ENCODE measurements at regions not wholly inside any gene's neighbourhood (a gene's known extent, or its start where the extent isn't known, plus 50 kb on each side); places are given as distances from the start of the nearest gene placed in this dataset.

DNA sequence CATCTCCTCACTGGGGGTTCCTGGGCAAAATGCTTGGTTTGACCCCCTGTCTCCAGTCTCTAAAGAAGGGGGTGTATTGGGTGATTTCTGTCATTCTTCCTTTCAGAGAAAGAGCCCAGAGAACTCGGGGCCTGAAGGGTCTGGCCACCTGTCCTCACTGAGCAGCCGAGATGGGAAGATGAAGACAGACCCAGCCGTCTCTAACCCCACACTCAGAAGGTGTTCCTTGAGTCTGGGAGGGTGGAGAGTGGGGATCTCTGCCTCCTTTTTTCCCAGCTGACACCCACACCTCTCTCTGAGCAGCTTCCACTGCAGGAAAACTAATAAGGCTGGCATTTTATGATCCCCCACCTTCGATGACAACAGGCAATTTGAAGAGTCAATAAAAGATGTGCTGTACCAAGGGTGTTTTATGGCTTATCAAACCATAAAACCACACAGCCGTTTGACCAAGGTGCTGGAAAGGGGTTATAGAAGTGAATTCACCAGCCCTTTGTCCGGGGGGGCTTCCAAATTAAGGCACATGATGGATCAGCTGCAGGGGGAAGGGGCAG is 213.8 kb downstream of the SMAD2 start:
- intact Hi-C loops (cut with micrococcal nuclease), result no loop called here
- Histone ChIP-seq H2AFZ (replicated peaks; ENCODE audit: low read length, poor library complexity) (no peak overlapping the region), H3K27ac (ENCODE audit: insufficient read depth, low read length) (no peak overlapping the region), H4K20me1 (ENCODE audit: insufficient read depth, low read length) (no peaks in the 10 kb centered on the region), H3K9me1 (ENCODE audit: insufficient read depth, low read length) (no peaks in the 10 kb centered on the region), H3K4me2 (ENCODE audit: low read depth, low read length) (no peak overlapping the region), H4K91ac (ENCODE audit: insufficient read depth, low read depth, low read length) (no peak overlapping the region), H3K79me1 (ENCODE audit: low read depth in 1 of 2, low read length in 2 of 2) (no peaks in the 10 kb centered on the region), H3K36me3 (ENCODE audit: control insufficient read depth, insufficient read depth, low read length) (no peaks in the 10 kb centered on the region), H4K8ac (ENCODE audit: low read depth in 2 of 2, low read length in 2 of 2) (no peak overlapping the region), H3K27me3 (ENCODE audit: control insufficient read depth, insufficient read depth, low read length) (no peaks in the 10 kb centered on the region), H2BK20ac (ENCODE audit: low read depth, low read length) (no peak overlapping the region), H3K56ac (ENCODE audit: extremely low read depth, insufficient read depth, low read length) (no peak overlapping the region), H3K4me3 (ENCODE audit: insufficient read depth, low read depth, low read length) (no peak overlapping the region), H3K9ac (ENCODE audit: low read depth, low read length) (no peak overlapping the region), H3K23ac (ENCODE audit: low read depth, low read length) (no peak overlapping the region), H3K4me1 (ENCODE audit: control insufficient read depth, insufficient read depth, low read length) (no peaks in the 10 kb centered on the region), H2BK120ac (ENCODE audit: low read depth, low read length) (no peak overlapping the region), H2BK15ac (ENCODE audit: low read depth, low read length) (no peak overlapping the region), H3K18ac (ENCODE audit: low read depth, low read length) (no peak overlapping the region), H3K9me3 (ENCODE audit: control insufficient read depth, insufficient read depth, low read length) (no peaks in the 10 kb centered on the region), H2AK9ac (replicated peaks; ENCODE audit: low read depth, low read length, poor library complexity) (no peak overlapping the region), H2BK5ac (ENCODE audit: low read depth, low read length, poor library complexity, severe bottlenecking) (no peak overlapping the region), H3K4ac (ENCODE audit: low read depth, low read length) (no peak overlapping the region), H4K5ac (ENCODE audit: low read depth, low read length) (no peak overlapping the region), H2AK5ac (ENCODE audit: low read depth, low read length) (no peak overlapping the region), H3K14ac (replicated peaks; ENCODE audit: low read depth, low read length) (no peak overlapping the region)
- CTCF ChIA-PET, result no interaction called here
- ATAC-seq (ENCODE audit: low read depth) (no peak), DNase-seq (no peak)
- POLR2A ChIA-PET (ENCODE audit: unreplicated experiment), result no interaction called here
- WGBS, 2 experiments (ENCODE audit: extremely low coverage in 2 of 2, insufficient read length in 1 of 2), result no CpG with 5 or more reads among the region's 6 CpGs
- in situ Hi-C loops (cut with MboI; ENCODE audit: low sequenced_read_pairs), result no loop called here
- TF ChIP-seq CEBPB (IDR thresholded peaks at IDR 0.05; ENCODE audit: low read depth, low read length), result no peak
- TF ChIP-seq RAD21 (IDR thresholded peaks at IDR 0.05; ENCODE audit: low read length), result no peak
- no peak for TF ChIP-seq MAFK (IDR thresholded peaks at IDR 0.05; ENCODE audit: low read depth, low read length)
- TF ChIP-seq NFE2L2 (IDR thresholded peaks at IDR 0.05; ENCODE audit: low read depth, low read length), result no peak
- TF ChIP-seq RFX5 (IDR thresholded peaks at IDR 0.05; ENCODE audit: low read depth, low read length), result no peak
- no peak for TF ChIP-seq MAZ (IDR thresholded peaks at IDR 0.05; ENCODE audit: borderline replicate concordance, low read depth, low read length)
- no peak for TF ChIP-seq POLR2A (IDR thresholded peaks at IDR 0.05; ENCODE audit: low read depth, low read length)
- TF ChIP-seq, protein P1, sequence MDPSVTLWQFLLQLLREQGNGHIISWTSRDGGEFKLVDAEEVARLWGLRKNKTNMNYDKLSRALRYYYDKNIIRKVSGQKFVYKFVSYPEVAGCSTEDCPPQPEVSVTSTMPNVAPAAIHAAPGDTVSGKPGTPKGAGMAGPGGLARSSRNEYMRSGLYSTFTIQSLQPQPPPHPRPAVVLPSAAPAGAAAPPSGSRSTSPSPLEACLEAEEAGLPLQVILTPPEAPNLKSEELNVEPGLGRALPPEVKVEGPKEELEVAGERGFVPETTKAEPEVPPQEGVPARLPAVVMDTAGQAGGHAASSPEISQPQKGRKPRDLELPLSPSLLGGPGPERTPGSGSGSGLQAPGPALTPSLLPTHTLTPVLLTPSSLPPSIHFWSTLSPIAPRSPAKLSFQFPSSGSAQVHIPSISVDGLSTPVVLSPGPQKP (IDR thresholded peaks at IDR 0.05; ENCODE audit: borderline replicate concordance, low read depth, low read length), result no peak
- no peak for TF ChIP-seq BHLHE40 (IDR thresholded peaks at IDR 0.05; ENCODE audit: low read depth, low read length)
- dilution Hi-C loops (cut with HindIII; ENCODE audit: low sequenced_read_pairs, unreplicated experiment), result no loop called here
- no TSS peak for BruUV-seq (replicated peaks)
